Activated CD4-positive, alpha-beta memory T cell treated with anti-CD3 and anti-CD28 coated beads, Interleukin-2, amount 10 ng/mL, durations not matched to agents 7 days and 5 days (primary cell): ENCODE measurements at regions not wholly inside any gene's neighbourhood (a gene's known extent, or its start where the extent isn't known, plus 50 kb on each side); places are given as distances from the start of the nearest gene placed in this dataset.
"Not testable (repeated sequence)": the region's sequence is repeated elsewhere in the genome, so short reads cannot be mapped to it uniquely, and the experiment has no call there.

Source experiments
- CTCF ChIA-PET: fragments of 350-600 bp; sonication (Branson Sonifier 250); formaldehyde crosslinking; loops from one replicate; lab custom pipeline; 2021; ENCODE audit warnings: antibody characterized with exemption, inconsistent platforms; lab: Charles Lee
- POLR2A ChIA-PET: fragments of 350-600 bp; sonication (Branson Sonifier 250); formaldehyde crosslinking; loops from one replicate; lab custom pipeline; 2021; ENCODE audit warnings: antibody characterized with exemption; lab: Charles Lee
- DNase-seq: peaks from one replicate; pipeline ENCODE4 v3.0.0-alpha.2; 2020
- H3K27ac Mint-ChIP-seq: one replicate; pipeline ENCODE4 v1.8.0; 2021; ENCODE audit warnings: mild to moderate bottlenecking, mixed read lengths
- H3K27me3 Mint-ChIP-seq: one replicate; pipeline ENCODE4 v1.8.0; 2021; ENCODE audit warnings: mixed read lengths
- H3K36me3 Mint-ChIP-seq: one replicate; pipeline ENCODE4 v1.8.0; 2021; ENCODE audit warnings: low read depth, mixed read lengths
- H3K4me1 Mint-ChIP-seq: one replicate; pipeline ENCODE4 v1.8.0; 2021; ENCODE audit warnings: mixed read lengths
- H3K4me3 Mint-ChIP-seq: one replicate; pipeline ENCODE4 v1.8.0; 2021; ENCODE audit warnings: mild to moderate bottlenecking, mixed read lengths
- H3K9me3 Mint-ChIP-seq: one replicate; pipeline ENCODE4 v1.8.0; 2021; ENCODE audit warnings: mixed read lengths

- peaks cover 6% of the 10 kb centered on the region for H3K9me3 Mint-ChIP-seq
- no peak overlapping the region for H3K27ac Mint-ChIP-seq
- no peaks in the 10 kb centered on the region for H3K27me3 Mint-ChIP-seq
- no peaks in the 10 kb centered on the region for H3K4me1 Mint-ChIP-seq
- ChIA-PET CTCF (no interaction called here), POLR2A (no interaction called here)
- no peaks in the 10 kb centered on the region for H3K36me3 Mint-ChIP-seq
- no peak for DNase-seq
- H3K4me3 Mint-ChIP-seq = no peak overlapping the region
Measured at GRCh38 chr1:238950017-238950416, 436.4 kb upstream of the CHRM3 start.

GRCh38 chr1:238944028-238944427 lies 442.3 kb upstream of the CHRM3 start:
- peaks cover 14% of the 10 kb centered on the region for H3K9me3 Mint-ChIP-seq
- H3K27ac Mint-ChIP-seq = no peak overlapping the region
- H3K4me1 Mint-ChIP-seq = no peaks in the 10 kb centered on the region
- no peaks in the 10 kb centered on the region for H3K36me3 Mint-ChIP-seq
- ChIA-PET POLR2A (no interaction called here), CTCF (no interaction called here)
- no peak overlapping the region for H3K4me3 Mint-ChIP-seq
- H3K27me3 Mint-ChIP-seq = no peaks in the 10 kb centered on the region
- no peak for DNase-seq

GRCh38 chr1:238927899-238928298 lies 458.5 kb upstream of the CHRM3 start:
- no peak for DNase-seq
- CTCF ChIA-PET = no interaction called here
- Mint-ChIP-seq H3K4me3 (no peak overlapping the region), H3K9me3 (peaks cover 14% of the 10 kb centered on the region), H3K36me3 (no peaks in the 10 kb centered on the region), H3K4me1 (no peaks in the 10 kb centered on the region), H3K27ac (no peak overlapping the region), H3K27me3 (no peaks in the 10 kb centered on the region)
- POLR2A ChIA-PET = no interaction called here

GRCh38 chr1:238916828-238917227 lies 469.5 kb upstream of the CHRM3 start:
- POLR2A ChIA-PET = no interaction called here
- Mint-ChIP-seq H3K27ac (no peak overlapping the region), H3K9me3 (peaks cover 7% of the 10 kb centered on the region), H3K4me3 (no peak overlapping the region), H3K4me1 (no peaks in the 10 kb centered on the region), H3K36me3 (no peaks in the 10 kb centered on the region), H3K27me3 (no peaks in the 10 kb centered on the region)
- CTCF ChIA-PET = no interaction called here
- DNase-seq = no peak

GRCh38 chr1:238914346-238914745 lies 472.0 kb upstream of the CHRM3 start:
- H3K27ac Mint-ChIP-seq = no peak overlapping the region
- DNase-seq = no peak
- no peaks in the 10 kb centered on the region for H3K36me3 Mint-ChIP-seq
- no peaks in the 10 kb centered on the region for H3K4me1 Mint-ChIP-seq
- H3K4me3 Mint-ChIP-seq = no peak overlapping the region
- ChIA-PET POLR2A (no interaction called here), CTCF (no interaction called here)
- peaks cover 12% of the 10 kb centered on the region for H3K9me3 Mint-ChIP-seq
- no peaks in the 10 kb centered on the region for H3K27me3 Mint-ChIP-seq

- Mint-ChIP-seq H3K36me3 (no peaks in the 10 kb centered on the region), H3K27ac (no peak overlapping the region), H3K4me3 (no peak overlapping the region), H3K9me3 (peaks cover 12% of the 10 kb centered on the region), H3K27me3 (no peaks in the 10 kb centered on the region), H3K4me1 (no peaks in the 10 kb centered on the region)
- DNase-seq = no peak
- POLR2A ChIA-PET = no interaction called here
- CTCF ChIA-PET = no interaction called here
Measured at GRCh38 chr1:238913210-238913609, 473.2 kb upstream of the CHRM3 start.

GRCh38 chr1:238912148-238912547 lies 474.2 kb upstream of the CHRM3 start:
- H3K27me3 Mint-ChIP-seq = no peaks in the 10 kb centered on the region
- H3K4me1 Mint-ChIP-seq = no peaks in the 10 kb centered on the region
- DNase-seq = no peak
- no peaks in the 10 kb centered on the region for H3K36me3 Mint-ChIP-seq
- no peak overlapping the region for H3K4me3 Mint-ChIP-seq
- ChIA-PET CTCF (no interaction called here), POLR2A (no interaction called here)
- peaks cover 20% of the 10 kb centered on the region for H3K9me3 Mint-ChIP-seq
- H3K27ac Mint-ChIP-seq = no peak overlapping the region

GRCh38 chr1:238902752-238903151 lies 483.6 kb upstream of the CHRM3 start:
- peaks cover 28% of the 10 kb centered on the region for H3K9me3 Mint-ChIP-seq
- H3K36me3 Mint-ChIP-seq, POLR2A ChIA-PET, CTCF ChIA-PET, H3K27me3 Mint-ChIP-seq, H3K4me1 Mint-ChIP-seq, DNase-seq, H3K27ac Mint-ChIP-seq, H3K4me3 Mint-ChIP-seq: not testable (repeated sequence)

GRCh38 chr1:238900334-238900865 lies 486.0 kb upstream of the CHRM3 start:
- ChIA-PET CTCF (no interaction called here), POLR2A (no interaction called here)
- no peaks in the 10 kb centered on the region for H3K27me3 Mint-ChIP-seq
- DNase-seq = no peak
- no peaks in the 10 kb centered on the region for H3K4me1 Mint-ChIP-seq
- no peak overlapping the region for H3K27ac Mint-ChIP-seq
- peaks cover 24% of the 10 kb centered on the region for H3K9me3 Mint-ChIP-seq
- H3K4me3 Mint-ChIP-seq = no peak overlapping the region
- H3K36me3 Mint-ChIP-seq = no peaks in the 10 kb centered on the region

- Mint-ChIP-seq H3K27me3 (no peaks in the 10 kb centered on the region), H3K4me1 (no peaks in the 10 kb centered on the region), H3K9me3 (peaks cover 31% of the 10 kb centered on the region), H3K27ac (no peak overlapping the region), H3K36me3 (no peaks in the 10 kb centered on the region), H3K4me3 (no peak overlapping the region)
- ChIA-PET POLR2A (no interaction called here), CTCF (no interaction called here)
- DNase-seq = no peak
Measured at GRCh38 chr1:238898856-238899255, 487.5 kb upstream of the CHRM3 start.

- no peak for DNase-seq
- Mint-ChIP-seq H3K4me1 (no peaks in the 10 kb centered on the region), H3K9me3 (peaks cover 28% of the 10 kb centered on the region), H3K4me3 (no peak overlapping the region), H3K27me3 (no peaks in the 10 kb centered on the region), H3K27ac (no peak overlapping the region), H3K36me3 (no peaks in the 10 kb centered on the region)
- POLR2A ChIA-PET = no interaction called here
- CTCF ChIA-PET = no interaction called here
Measured at GRCh38 chr1:238895911-238896310, 490.5 kb upstream of the CHRM3 start.

GRCh38 chr1:238892612-238893011 lies 493.8 kb upstream of the CHRM3 start:
- no peak for DNase-seq
- no peak overlapping the region for H3K4me3 Mint-ChIP-seq
- ChIA-PET POLR2A (no interaction called here), CTCF (no interaction called here)
- H3K27me3 Mint-ChIP-seq = no peaks in the 10 kb centered on the region
- H3K9me3 Mint-ChIP-seq = peaks cover 16% of the 10 kb centered on the region
- H3K4me1 Mint-ChIP-seq = no peaks in the 10 kb centered on the region
- H3K27ac Mint-ChIP-seq = no peak overlapping the region
- H3K36me3 Mint-ChIP-seq = no peaks in the 10 kb centered on the region

- ChIA-PET CTCF (no interaction called here), POLR2A (no interaction called here)
- H3K36me3 Mint-ChIP-seq = no peaks in the 10 kb centered on the region
Measured at GRCh38 chr1:238861342-238862066, 524.9 kb upstream of the CHRM3 start.

GRCh38 chr1:238833919-238834318 lies 552.4 kb upstream of the CHRM3 start:
- H3K4me3 Mint-ChIP-seq = no peak overlapping the region
- POLR2A ChIA-PET = no interaction called here
- no peaks in the 10 kb centered on the region for H3K27me3 Mint-ChIP-seq
- H3K27ac Mint-ChIP-seq = no peak overlapping the region
- H3K4me1 Mint-ChIP-seq = no peaks in the 10 kb centered on the region
- CTCF ChIA-PET = no interaction called here
- DNase-seq = no peak
- peaks cover 13% of the 10 kb centered on the region for H3K9me3 Mint-ChIP-seq
- no peaks in the 10 kb centered on the region for H3K36me3 Mint-ChIP-seq

More at GRCh38 chr1:238861342-238862066, 524.9 kb upstream of the CHRM3 start:
- Mint-ChIP-seq H3K27ac (no peak overlapping the region), H3K9me3 (peaks cover 7% of the 10 kb centered on the region), H3K4me3 (no peak overlapping the region), H3K27me3 (no peaks in the 10 kb centered on the region), H3K4me1 (no peaks in the 10 kb centered on the region)
- no peak for DNase-seq
